KBM-7 (cell line): ENCODE measurements at regions not wholly inside any gene's neighbourhood (a gene's known extent, or its start where the extent isn't known, plus 50 kb on each side); places are given as distances from the start of the nearest gene placed in this dataset.

Experiments
- DNase-seq: peaks from one replicate; pipeline ENCODE4 v3.0.0-alpha.2; 2015
- in situ Hi-C: fragments of 300-500 bp; cut with MboI; formaldehyde crosslinking; loops from 2 replicates; pipeline ENCODE4 v1.14.3; 2020; ENCODE audit warnings: low sequenced_read_pairs, low pct_unique_long_range_greater_than_20kb, mixed read lengths

GRCh38 chr10:130739016-130739756 is 572.3 kb downstream of the TCERG1L start:
- in situ Hi-C loops, result no loop called here
- DNase-seq, result no peak

DNA sequence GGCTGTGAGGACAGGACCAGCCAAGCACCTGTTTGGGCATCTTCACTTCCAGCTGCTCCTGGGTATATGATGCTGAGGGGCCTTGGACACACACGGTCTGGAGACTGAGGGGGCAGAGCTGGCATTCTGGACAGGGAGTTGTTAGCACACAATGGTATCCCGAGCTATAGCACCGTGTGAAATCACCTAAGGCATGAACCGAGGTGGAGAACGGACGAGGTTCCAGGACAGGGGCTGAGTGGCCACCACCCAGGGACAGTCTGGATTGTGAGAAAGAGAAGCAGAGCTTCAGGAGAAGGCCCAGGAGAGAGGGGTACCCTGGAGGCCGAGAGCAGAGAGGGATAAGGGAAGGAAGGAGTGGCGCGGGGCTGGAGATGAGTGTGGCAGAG is 571.8 kb downstream of the TCERG1L start:
- in situ Hi-C loops, result no loop called here

GRCh38 chr10:130740166-130740565 is 571.4 kb downstream of the TCERG1L start:
- in situ Hi-C loops, result no loop called here
- no peak for DNase-seq

More for the DNA sequence above, 571.8 kb downstream of the TCERG1L start:
- DNase-seq, result no peak

DNA sequence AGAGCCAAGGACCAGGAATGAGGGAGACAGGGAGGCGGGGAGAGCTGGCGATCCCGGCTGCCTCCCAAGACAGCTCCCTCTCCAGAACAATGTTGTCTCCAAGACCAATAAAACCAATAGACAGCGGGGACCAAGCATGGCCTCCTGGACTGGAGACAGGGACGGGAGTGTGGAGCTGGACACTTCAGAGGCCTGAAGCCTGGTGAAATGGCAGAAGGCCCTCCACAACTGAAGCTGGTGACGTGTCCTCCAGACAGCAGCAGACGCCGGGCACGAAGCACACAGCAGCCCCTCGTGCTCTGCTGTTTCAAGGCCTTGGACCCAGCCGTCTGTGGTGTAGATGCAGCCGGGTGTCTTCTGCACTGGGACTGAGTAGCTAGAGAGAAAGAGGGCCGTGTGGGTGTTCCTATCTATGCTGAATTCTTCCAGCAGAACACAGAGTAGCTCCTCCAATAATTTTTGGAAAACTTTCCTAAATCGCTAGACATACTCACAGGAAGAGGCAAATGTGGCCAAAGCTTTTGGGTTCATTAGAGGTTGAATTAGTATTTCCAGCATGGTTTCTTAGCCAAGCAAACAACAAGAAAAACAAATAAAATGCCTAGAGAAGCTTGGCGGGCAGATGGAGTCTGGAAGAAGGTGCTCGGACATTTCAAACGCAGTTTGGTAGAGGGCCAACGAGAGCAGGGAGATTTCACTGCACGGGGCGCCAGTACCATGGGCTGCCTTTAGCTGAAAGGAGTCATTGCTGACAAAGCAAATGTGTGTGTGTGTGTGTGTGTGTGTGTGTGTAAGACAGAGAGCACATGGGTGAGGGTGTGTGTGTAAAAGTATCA is 570.4 kb downstream of the TCERG1L start:
- in situ Hi-C loops, result no loop called here
- no peak for DNase-seq

DNA sequence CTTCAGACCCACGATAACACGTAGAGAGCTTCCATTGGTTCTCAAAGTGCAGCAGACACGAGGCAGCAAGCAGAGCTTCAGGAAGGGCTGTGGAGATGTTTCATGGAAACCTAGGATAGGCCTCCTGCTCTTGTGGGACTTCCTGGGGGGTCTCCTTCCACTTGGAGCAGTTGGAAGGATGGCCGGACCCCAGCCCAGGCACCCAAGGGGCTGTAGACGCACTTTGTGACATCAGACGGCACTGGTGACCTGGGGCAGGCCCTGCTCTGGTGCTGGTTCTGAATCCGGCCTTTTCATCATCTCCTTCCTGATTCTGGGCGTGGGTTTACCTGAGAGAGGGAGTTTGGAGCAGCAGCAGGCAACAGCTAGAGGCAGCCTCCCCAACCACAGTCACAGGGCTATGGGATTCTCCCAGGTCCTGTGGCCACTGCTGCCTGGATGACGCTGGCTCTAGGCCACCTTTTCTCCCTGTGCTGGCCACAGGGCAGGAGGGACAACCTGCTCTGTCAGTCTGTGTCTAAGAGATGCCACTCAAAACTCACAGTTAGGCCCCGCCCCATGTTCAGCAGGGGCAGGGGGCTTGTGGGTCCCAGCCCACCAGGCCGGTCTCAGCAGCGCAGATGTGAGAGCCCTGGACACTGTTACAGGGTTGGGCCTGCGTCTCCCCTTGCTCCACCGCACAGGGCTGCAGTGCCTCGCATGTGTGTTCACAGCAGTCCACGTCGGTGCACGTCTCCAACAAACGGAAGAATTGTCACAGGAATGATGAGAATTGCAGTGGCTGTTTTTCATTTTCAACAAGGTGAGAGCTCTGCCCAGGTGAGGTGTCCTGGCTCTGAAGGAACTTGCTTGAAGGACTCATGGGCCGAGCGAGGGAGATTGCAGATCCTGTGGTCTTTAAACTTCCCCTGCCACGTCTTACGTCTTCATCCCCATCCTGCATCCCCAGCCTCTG is 569.3 kb downstream of the TCERG1L start:
- no peak for DNase-seq
- in situ Hi-C loops, result no loop called here

DNA sequence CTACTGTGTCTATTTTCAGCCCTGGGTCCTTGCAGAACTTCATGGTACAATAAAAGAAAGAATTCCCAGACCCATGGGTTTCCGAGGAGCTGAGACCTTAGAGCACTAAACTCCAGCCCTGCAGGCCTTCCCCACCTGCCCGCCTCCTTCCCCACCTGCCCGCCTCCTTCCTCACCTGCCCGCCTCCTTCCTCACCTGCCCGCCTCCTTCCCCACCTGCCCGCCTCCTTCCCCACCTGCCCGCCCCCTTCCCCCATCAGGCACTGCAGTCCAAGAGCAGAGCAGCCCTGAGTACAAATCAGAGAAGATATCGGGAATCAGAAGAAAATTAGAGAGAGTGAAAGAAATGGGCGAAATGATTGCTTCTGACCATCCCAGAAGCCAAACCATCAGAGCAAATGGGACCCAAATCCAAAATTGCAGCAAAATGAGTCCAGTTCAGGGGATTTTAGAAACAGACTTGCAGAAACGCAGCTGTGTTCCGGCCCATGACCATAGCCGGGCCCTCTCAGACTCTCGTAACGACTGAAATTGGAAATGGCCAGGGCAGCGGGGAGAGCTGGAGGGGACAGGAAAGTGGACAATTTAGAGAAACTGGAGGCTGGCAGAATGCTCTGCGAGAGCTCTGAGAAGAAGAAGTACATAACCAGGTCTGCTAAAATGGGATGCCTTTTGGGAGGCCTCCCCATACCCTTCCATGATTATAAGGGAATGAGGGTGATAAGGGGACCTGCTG is 568.4 kb downstream of the TCERG1L start:
- in situ Hi-C loops, result no loop called here
- no peak for DNase-seq

DNA sequence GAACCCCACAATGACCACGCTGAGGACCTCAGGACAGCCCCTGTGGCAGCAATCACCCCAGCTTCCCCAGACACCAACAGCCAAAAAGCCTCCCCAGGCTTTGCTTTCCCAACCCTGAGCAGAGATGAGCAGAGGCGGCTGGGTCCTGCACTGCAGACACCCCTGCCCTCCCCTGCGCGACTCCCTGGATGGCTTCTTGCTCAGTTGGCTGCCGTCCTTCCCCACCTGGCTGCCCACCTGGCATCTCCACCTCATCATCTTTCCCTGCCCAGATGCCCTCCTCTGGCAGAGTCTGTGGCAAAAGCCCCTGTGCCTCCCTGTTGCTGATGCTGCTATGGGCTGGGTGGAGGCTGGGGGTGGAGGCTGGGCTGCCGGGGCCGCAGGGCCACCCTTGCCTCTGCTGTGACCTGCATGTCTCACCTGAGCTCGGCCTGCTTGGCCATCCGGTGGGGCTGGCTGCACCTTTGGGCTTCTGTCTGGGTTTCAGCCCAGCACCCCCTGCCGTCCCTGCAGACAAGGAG is 567.7 kb downstream of the TCERG1L start:
- no peak for DNase-seq
- in situ Hi-C loops, result no loop called here

DNA sequence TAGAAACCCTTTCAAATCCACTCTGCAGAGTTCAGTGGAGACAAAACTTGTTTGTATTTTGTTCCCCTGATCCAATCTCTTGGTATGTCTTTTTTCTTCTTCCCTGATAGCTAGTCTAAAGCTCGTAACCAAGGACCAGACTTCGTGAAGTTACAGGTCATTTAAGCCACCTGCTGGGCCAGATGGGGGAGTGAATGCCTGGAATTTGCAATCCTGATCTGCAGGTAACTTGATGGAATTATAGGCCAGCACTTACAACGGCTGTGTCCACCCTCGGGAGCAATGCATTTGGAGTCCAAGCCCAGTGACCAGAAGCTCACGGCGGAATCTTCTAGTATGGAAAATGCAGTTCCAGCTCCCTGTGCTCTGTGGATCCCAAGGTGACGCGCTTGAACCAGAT is 566.9 kb downstream of the TCERG1L start:
- DNase-seq, result no peak

DNA sequence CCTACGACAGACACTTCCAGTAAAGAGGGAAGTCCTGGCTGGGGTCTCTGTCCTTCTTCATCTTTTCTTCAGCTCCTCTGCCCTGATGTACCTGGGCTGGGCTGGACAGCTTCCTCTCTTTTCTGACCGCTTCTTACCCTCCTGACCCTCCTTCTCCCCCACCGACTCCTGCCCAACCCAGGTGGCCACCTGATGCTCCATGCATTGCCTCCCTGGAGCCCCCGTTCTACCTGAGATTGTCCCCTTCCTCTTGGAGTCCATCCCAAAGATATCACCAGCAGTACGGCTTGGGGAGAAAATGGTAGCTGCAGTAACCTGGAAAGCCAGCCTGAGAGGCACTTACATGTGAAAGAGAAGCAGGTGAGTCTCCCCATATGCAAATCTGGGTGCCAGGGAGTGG is 566.3 kb downstream of the TCERG1L start:
- no peak for DNase-seq
- in situ Hi-C loops, result no loop called here

More for the DNA sequence above, 566.9 kb downstream of the TCERG1L start:
- in situ Hi-C loops, result no loop called here

DNA sequence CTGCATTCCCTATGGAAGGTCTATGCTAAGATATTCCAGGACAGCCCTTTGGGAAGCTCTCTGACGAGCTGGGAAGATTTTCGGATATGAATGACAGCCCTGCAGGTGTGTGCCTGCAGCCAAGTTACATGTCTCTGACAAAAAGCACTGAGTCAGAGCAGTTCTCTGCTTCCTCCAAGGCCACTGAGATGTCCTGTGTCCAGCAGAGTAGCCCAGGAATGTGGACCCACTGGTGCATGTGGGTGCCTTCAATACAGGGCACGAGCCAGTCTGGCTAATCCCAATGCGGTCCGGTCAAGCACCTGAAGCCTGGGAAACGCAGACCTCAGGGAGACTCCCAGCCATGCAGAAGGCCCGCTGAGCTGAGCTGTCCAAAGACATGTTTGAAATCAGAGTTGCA is 565.7 kb downstream of the TCERG1L start:
- DNase-seq, result no peak
- in situ Hi-C loops, result no loop called here

DNA sequence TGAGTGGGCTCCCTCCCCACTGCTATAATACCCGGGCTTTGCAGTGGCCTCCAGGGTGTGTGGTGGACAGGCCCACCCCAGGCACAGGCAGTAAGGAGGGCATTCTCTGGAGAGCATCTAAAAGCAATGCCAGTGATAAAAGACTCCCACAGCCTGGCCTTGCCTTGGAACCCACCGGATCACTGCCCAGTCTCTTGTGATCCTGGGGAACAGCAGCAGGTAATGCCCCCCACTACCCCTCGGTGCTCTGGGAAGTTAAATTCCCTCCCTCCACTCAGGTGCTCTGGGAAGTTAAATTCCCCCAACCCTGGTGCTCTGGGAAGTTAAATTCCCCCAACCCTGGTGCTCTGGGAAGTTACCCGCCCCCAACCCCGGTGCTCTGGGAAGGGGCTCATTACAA is 565.2 kb downstream of the TCERG1L start:
- in situ Hi-C loops, result no loop called here
- no peak for DNase-seq

DNA sequence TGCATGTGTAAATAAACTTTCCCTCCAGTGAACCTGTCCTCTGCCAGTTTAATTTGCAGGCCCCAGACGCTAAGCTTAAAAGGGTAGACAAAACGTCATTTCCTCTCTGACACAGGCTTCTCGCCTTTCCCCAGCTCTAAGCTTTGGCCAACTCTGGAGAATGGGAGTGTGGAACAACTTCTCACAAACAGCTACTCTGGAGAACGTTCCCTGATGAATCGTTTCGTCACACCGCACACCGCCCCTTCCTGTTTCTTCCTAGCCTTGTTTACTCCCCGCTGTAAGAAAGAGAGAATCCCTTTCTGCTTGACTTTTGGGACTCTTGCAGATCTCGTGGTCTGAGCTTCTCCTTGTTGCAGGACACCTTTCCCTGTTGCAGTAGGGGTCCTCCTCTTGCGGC is 564.2 kb downstream of the TCERG1L start:
- DNase-seq, result no peak
- in situ Hi-C loops, result no loop called here

- DNase-seq, result no peak
- in situ Hi-C loops, result no loop called here
Observed at GRCh38 chr10:130747946-130748345, 563.6 kb downstream of the TCERG1L start.

DNA sequence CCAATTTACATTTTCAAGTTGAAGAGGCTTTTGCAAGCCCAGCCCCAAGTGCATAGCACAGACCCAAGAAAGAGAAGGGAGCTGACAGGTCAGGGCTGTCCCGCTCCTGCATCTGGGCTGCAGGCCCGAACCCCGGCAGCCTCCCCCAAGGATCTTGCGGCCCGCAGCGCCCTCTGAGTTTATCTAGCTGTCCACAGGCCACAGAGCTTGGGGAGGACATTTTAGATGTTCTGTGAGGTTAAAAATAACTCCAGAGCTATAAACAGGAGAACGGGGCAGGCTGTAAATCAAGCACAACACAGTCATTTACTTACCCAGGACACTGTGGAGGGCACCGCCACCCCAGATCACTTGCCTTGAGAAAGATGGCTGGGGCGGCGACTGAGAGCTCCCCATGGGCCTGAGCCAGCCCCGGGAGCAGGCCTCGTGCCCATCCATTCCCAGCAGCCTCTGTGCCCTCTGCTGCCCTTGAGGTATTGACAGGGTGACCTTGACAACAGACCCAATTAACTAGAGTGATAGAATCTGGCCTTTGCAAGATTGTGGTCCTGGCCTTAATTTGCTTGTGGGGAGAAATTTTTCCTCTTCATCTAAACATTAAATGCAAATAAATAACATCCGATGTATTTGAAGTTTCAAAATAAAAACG is 563.0 kb downstream of the TCERG1L start:
- DNase-seq, result no peak
- in situ Hi-C loops, result no loop called here

DNA sequence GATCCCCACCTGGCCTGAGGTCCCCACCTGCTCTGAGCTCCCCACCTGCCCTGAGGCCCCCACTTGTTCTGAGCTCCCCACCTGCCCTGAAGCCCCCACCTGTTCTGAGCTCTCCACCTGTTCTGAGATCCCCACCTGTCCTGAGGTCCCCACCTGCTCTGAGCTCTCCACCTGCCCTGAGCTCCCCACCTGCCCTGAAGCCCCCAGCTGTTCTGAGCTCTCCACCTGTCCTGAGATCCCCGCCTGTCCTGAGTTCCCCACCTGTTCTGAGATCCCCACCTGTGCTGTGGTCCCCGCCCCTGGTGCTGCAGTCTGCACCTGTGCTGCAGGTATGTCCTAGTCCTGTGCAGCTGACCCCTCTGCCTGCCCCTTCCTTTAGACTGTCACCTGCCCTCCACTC is 561.6 kb downstream of the TCERG1L start:
- no peak for DNase-seq
- in situ Hi-C loops, result no loop called here

- in situ Hi-C loops, result no loop called here
- no peak for DNase-seq
Observed at GRCh38 chr10:130750441-130750840, 561.1 kb downstream of the TCERG1L start.

DNA sequence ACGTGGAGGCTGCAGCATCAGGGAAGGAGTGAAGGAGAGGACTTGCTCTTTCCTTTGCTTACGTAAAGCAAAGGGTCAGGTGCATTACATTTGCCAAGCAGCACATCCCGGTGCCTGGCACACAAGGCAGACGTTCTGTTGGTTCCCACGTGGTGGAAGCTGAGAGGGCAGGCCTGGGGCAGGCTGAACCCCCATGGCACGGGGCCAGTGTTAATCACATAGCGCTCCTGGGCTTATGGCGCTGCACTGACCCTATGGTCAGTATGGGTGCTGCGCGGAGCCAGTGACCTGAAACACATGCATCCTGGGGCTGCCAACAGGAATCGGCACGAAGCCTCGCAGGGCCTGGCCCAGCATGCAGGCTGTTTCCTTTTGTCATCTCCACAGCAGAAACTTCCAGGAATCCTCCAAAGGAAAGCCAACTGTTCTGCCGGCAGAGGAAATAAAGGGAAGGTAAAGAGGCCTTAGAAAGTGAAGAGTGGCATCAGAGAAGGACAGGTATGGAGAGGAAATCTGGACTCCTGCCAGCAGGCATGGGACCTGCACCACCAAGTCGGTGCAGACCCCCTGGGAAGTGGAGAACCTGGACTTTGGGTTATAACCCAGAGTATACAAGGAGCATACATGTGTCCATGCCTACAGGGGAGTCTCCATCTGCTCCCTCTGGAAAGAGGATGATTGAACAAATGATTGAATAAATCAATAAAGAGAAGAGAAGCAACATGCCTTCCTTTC is 560.2 kb downstream of the TCERG1L start:
- DNase-seq, result no peak
- in situ Hi-C loops, result no loop called here

DNA sequence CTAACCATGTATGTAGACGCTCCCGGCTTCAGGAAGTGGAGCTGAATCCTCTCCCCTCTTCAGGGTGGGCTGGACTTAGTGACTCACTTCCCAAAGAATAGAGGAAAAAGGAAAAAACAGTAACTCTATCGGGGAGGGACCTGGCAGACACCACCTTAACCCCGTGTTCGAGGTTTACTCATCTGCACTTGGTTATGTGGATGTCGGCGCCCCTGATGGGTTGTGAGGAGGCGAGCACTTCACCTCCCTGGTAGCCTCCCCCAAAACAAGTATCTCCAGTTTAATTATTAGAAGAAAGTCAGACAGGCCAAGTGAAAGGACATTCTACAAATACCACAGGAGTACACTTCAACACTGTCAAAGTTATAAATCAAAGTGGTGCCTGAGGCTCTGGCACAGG is 559.7 kb downstream of the TCERG1L start:
- no peak for DNase-seq
- in situ Hi-C loops, result no loop called here
